ENCODE measurements at regions not wholly inside any gene's neighbourhood (a gene's known extent, or its start where the extent isn't known, plus 50 kb on each side); places are given as distances from the start of the nearest gene placed in this dataset.
A peak's percentile ranks its signal among the peaks of the same experiment; 100 is the strongest.
"Not testable (repeated sequence)": the region's sequence is repeated elsewhere in the genome, so short reads cannot be mapped to it uniquely, and the experiment has no call there.

- intact Hi-C loops (cut with DNase I), result no loop called here
- TF ChIP-seq POLR2A (IDR thresholded peaks at IDR 0.05), result no peak
- TF ChIP-seq, protein P1, sequence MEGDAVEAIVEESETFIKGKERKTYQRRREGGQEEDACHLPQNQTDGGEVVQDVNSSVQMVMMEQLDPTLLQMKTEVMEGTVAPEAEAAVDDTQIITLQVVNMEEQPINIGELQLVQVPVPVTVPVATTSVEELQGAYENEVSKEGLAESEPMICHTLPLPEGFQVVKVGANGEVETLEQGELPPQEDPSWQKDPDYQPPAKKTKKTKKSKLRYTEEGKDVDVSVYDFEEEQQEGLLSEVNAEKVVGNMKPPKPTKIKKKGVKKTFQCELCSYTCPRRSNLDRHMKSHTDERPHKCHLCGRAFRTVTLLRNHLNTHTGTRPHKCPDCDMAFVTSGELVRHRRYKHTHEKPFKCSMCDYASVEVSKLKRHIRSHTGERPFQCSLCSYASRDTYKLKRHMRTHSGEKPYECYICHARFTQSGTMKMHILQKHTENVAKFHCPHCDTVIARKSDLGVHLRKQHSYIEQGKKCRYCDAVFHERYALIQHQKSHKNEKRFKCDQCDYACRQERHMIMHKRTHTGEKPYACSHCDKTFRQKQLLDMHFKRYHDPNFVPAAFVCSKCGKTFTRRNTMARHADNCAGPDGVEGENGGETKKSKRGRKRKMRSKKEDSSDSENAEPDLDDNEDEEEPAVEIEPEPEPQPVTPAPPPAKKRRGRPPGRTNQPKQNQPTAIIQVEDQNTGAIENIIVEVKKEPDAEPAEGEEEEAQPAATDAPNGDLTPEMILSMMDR (IDR thresholded peaks at IDR 0.05), result no peak
- Histone ChIP-seq H3K27me3 (no peaks in the 10 kb centered on the region), H3K36me3 (replicated peaks in 1 of 2) (no peaks in the 10 kb centered on the region), H3K4me1 (replicated peaks in 1 of 2) (no peaks in the 10 kb centered on the region), H3K4me3 (no peak overlapping the region), H3K27ac (no peak overlapping the region), H3K9me3 (replicated peaks in 1 of 3) (no peaks in the 10 kb centered on the region)
- DNase-seq, result peak in 1 of 7 donors; percentile 3
- 13 to 40% (median 22%) methylated on average over 1 of the region's 1 CpG for WGBS, 4 donors
These were observed 270.1 kb upstream of the TPK1 start for GRCh38 chr7:145106001-145106400.

DNA sequence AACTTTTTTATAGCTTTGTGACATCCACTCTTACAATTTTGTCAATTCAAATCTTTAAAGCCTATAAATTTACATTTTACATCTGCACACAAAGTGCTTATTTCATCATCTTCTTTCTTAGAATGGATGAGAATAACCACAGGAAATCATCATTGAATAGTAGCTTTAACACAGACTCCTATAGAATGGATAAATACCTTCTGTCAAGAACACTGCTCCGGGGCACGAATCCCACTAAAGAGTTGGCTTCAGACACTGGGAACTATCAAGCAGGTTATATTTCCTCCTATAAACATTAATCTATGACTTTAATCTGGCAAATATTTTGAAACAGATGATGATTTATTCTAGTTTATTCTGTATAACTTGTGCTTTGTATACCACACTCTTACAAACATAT lies 269.7 kb upstream of the TPK1 start:
- Histone ChIP-seq H3K9me3 (replicated peaks in 1 of 3) (no peaks in the 10 kb centered on the region), H3K4me3 (no peak overlapping the region), H3K27ac (no peak overlapping the region), H3K4me1 (replicated peaks in 1 of 2) (no peaks in the 10 kb centered on the region), H3K27me3 (no peaks in the 10 kb centered on the region), H3K36me3 (replicated peaks in 1 of 2) (no peaks in the 10 kb centered on the region)
- no peak for DNase-seq
- intact Hi-C loops (cut with DNase I), result no loop called here
- WGBS, 4 donors, result 53 to 76% (median 63%) methylated on average over 2 of the region's 2 CpGs
- TF ChIP-seq, protein P1 (IDR thresholded peaks at IDR 0.05), result no peak
- no peak for TF ChIP-seq POLR2A (IDR thresholded peaks at IDR 0.05)

GRCh38 chr7:145104400-145104799 lies 268.5 kb upstream of the TPK1 start:
- H3K27me3 ChIP-seq, result no peaks in the 10 kb centered on the region
- H3K27ac ChIP-seq, result no peak overlapping the region
- WGBS, 4 donors, result 71 to 83% (median 79%) methylated on average over 1 of the region's 1 CpG
- no peaks in the 10 kb centered on the region for H3K9me3 ChIP-seq (replicated peaks in 1 of 3)
- no peaks in the 10 kb centered on the region for H3K36me3 ChIP-seq (replicated peaks in 1 of 2)
- H3K4me3 ChIP-seq, result no peak overlapping the region
- intact Hi-C loops (cut with DNase I), result no loop called here
- no peaks in the 10 kb centered on the region for H3K4me1 ChIP-seq (replicated peaks in 1 of 2)
- TF ChIP-seq POLR2A (IDR thresholded peaks at IDR 0.05), result no peak
- TF ChIP-seq, protein P1 (IDR thresholded peaks at IDR 0.05), result no peak
- no peak for DNase-seq

GRCh38 chr7:145102199-145102598 lies 266.3 kb upstream of the TPK1 start:
- H3K4me1 ChIP-seq (replicated peaks in 1 of 2); intact Hi-C loops (cut with DNase I); H3K4me3 ChIP-seq; DNase-seq; H3K27me3 ChIP-seq; H3K9me3 ChIP-seq (replicated peaks in 1 of 3); H3K36me3 ChIP-seq (replicated peaks in 1 of 2); H3K27ac ChIP-seq: not testable (repeated sequence)
- 89 to 93% (median 90%) methylated on average over 8 to 10 of the region's 10 CpGs for WGBS, 4 donors

DNA sequence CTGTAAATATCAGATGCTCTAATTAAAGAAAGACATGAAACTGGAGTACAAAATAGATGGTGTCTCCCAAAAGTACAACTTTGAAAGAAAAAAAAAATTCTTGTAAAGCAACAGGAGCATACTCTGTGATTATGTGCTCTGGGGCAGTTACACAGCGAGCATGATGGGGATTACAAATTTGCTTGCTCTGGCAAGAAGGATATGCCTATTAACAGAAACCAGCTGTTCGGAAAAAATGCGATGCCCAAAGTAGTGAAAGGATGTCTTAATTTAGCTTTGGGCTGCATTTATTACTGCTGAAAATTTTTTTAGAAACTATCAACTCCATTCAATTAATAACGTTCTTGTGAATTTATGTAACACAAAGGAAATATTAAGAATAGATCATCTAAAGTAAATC lies 256.9 kb upstream of the TPK1 start:
- WGBS, 4 donors, result 64 to 85% (median 75%) methylated on average over 4 of the region's 4 CpGs
- TF ChIP-seq, protein P1 (IDR thresholded peaks at IDR 0.05), result no peak
- no peak for TF ChIP-seq POLR2A (IDR thresholded peaks at IDR 0.05)

More for the DNA sequence above, 256.9 kb upstream of the TPK1 start:
- intact Hi-C loops (cut with DNase I), result no loop called here
- H3K27me3 ChIP-seq, result no peaks in the 10 kb centered on the region
- no peak for DNase-seq
- no peak overlapping the region for H3K4me3 ChIP-seq
- H3K9me3 ChIP-seq (replicated peaks in 1 of 3), result no peaks in the 10 kb centered on the region
- H3K36me3 ChIP-seq (replicated peaks in 1 of 2), result no peaks in the 10 kb centered on the region
- H3K27ac ChIP-seq, result no peak overlapping the region
- H3K4me1 ChIP-seq (replicated peaks in 1 of 2), result no peaks in the 10 kb centered on the region
